Endothelial cell (in vitro differentiated cells): ENCODE measurements at regions not wholly inside any gene's neighbourhood (a gene's known extent, or its start where the extent isn't known, plus 50 kb on each side); places are given as distances from the start of the nearest gene placed in this dataset.
"Not testable (repeated sequence)": the region's sequence is repeated elsewhere in the genome, so short reads cannot be mapped to it uniquely, and the experiment has no call there.

Experiments
- DNase-seq: peaks from one replicate; pipeline ENCODE4 v3.0.0; 2021; ENCODE audit warnings: low spot score
- H3K27ac Mint-ChIP-seq: one replicate; pipeline ENCODE4 v1.8.0; 2021; ENCODE audit warnings: mixed read lengths, inconsistent platforms; ENCODE audit not compliant: unreplicated experiment
- H3K27me3 Mint-ChIP-seq: one replicate; pipeline ENCODE4 v1.8.0; 2021; ENCODE audit warnings: mild to moderate bottlenecking, moderate library complexity, mixed read lengths, inconsistent platforms; ENCODE audit not compliant: unreplicated experiment
- H3K36me3 Mint-ChIP-seq: one replicate; pipeline ENCODE4 v1.8.0; 2021; ENCODE audit warnings: mild to moderate bottlenecking, low read depth, mixed read lengths, inconsistent platforms; ENCODE audit not compliant: unreplicated experiment
- H3K4me1 Mint-ChIP-seq: one replicate; pipeline ENCODE4 v1.8.0; 2021; ENCODE audit warnings: mild to moderate bottlenecking, mixed read lengths, inconsistent platforms; ENCODE audit not compliant: unreplicated experiment
- H3K4me3 Mint-ChIP-seq: one replicate; pipeline ENCODE4 v1.8.0; 2021; ENCODE audit warnings: mild to moderate bottlenecking, mixed read lengths, inconsistent platforms; ENCODE audit not compliant: unreplicated experiment
- H3K9me3 Mint-ChIP-seq: one replicate; pipeline ENCODE4 v1.8.0; 2021; ENCODE audit warnings: mixed read lengths, inconsistent platforms; ENCODE audit not compliant: unreplicated experiment
- TF ChIP-seq, protein P1 (sequence below): fragments of 200-600 bp; sonication (generic); IDR thresholded peaks from one replicate; pipeline ENCODE4 v1.5.0; 2021; ENCODE audit warnings: antibody characterized with exemption; ENCODE audit not compliant: unreplicated experiment

DNA sequence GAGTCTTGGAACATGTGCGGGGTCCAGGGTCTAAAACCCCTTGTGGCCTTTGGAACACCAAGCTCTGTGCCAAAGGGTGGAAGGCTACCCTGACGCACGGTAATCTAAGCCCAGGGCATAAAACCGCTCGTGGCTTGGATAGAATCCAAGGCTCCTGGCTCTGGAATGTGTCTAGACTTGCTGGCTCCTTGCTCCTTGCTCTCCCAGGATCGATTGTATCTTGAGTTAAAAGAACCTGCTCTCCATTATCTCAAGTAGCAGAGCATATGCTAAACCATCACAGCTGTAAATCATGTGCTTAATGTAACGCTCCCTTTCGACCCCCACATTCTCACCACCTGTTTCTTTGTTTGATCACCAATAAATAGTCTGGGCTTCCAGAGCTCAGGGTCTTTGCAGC lies 50.3 kb downstream of the TLCD4 start:
- not testable (repeated sequence) for H3K9me3 Mint-ChIP-seq, H3K27me3 Mint-ChIP-seq, DNase-seq, H3K27ac Mint-ChIP-seq, H3K4me1 Mint-ChIP-seq, H3K36me3 Mint-ChIP-seq, H3K4me3 Mint-ChIP-seq

DNA sequence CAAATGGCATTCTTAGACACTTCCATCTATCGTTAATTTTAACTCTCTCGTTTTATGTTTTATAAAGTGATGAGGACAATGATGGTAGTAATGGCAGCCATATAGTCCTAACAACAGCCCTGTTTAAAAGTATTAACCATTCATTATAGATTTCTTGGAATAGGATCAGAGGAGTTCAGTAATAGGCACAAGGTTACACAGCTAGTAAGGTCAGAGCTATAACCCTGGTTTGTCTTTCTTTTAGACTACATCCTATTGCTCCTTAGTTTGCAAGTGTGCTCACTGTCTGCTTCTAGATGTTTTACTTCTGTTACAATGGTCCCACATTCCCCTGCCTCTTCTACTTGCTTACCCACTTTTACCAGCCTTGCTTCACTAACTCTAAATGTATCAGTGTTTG lies 50.9 kb downstream of the TLCD4 start:
- H3K4me3 Mint-ChIP-seq, result no peak overlapping the region
- H3K36me3 Mint-ChIP-seq, result no peaks in the 10 kb centered on the region
- H3K4me1 Mint-ChIP-seq, result no peaks in the 10 kb centered on the region
- no peak for DNase-seq
- H3K9me3 Mint-ChIP-seq, result peaks cover 5% of the 10 kb centered on the region
- H3K27me3 Mint-ChIP-seq, result no peaks in the 10 kb centered on the region
- TF ChIP-seq, protein P1, sequence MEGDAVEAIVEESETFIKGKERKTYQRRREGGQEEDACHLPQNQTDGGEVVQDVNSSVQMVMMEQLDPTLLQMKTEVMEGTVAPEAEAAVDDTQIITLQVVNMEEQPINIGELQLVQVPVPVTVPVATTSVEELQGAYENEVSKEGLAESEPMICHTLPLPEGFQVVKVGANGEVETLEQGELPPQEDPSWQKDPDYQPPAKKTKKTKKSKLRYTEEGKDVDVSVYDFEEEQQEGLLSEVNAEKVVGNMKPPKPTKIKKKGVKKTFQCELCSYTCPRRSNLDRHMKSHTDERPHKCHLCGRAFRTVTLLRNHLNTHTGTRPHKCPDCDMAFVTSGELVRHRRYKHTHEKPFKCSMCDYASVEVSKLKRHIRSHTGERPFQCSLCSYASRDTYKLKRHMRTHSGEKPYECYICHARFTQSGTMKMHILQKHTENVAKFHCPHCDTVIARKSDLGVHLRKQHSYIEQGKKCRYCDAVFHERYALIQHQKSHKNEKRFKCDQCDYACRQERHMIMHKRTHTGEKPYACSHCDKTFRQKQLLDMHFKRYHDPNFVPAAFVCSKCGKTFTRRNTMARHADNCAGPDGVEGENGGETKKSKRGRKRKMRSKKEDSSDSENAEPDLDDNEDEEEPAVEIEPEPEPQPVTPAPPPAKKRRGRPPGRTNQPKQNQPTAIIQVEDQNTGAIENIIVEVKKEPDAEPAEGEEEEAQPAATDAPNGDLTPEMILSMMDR, result no peak
- H3K27ac Mint-ChIP-seq, result no peak overlapping the region

DNA sequence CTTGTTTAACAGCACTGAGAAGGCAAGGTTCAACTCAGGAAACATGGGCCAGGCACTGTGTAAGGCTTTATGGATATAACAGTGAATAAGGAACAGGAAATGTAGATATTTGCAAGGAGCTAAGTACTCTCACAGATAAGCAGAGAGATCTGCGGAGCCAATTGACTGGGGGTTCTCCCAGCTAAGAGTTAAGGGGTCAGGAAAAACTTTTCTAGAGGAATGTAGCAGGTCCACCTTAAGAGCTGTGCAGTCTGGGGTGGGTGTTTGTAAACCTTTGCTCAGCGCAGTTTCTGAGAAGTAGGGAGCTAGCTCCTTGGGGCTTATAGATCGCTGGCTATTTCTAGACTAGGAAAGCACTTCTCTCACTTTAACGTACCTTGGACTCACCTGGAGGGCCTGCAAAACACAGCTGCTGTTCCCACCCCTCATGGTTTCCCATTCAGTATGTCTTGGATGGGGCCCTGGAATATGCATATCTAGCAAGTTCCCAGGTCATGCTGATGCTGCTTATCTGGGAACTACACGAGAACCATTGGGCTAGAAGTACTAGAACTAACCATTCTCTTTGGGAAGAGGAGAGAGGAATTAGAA lies 51.7 kb downstream of the TLCD4 start:
- H3K36me3 Mint-ChIP-seq, result no peaks in the 10 kb centered on the region
- no peaks in the 10 kb centered on the region for H3K4me1 Mint-ChIP-seq
- DNase-seq, result no peak
- H3K4me3 Mint-ChIP-seq, result no peak overlapping the region
- TF ChIP-seq, protein P1, result no peak
- no peaks in the 10 kb centered on the region for H3K27me3 Mint-ChIP-seq
- peaks cover 5% of the 10 kb centered on the region for H3K9me3 Mint-ChIP-seq
- H3K27ac Mint-ChIP-seq, result no peak overlapping the region

DNA sequence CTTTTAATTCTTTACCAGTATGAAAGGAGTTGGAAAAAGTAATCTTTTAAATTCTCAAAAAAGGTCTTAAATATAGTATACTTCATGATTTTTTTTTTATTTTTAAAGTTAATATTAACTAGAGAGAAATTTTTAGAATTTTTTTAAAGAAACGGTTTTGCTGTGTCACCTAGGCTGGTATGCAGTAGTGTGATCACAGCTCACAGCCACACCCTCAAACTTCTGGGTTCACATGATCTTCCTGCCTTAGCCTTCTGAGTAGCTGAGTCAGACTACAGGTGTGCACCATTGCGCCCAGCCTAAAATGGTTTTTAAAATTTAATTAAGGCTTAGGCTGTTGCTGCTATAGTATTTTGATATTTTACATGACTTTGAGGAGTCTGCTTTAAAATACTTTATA lies 52.4 kb downstream of the TLCD4 start:
- TF ChIP-seq, protein P1, result no peak
- no peaks in the 10 kb centered on the region for H3K36me3 Mint-ChIP-seq
- H3K9me3 Mint-ChIP-seq, result peaks cover 5% of the 10 kb centered on the region
- DNase-seq, result no peak
- H3K4me1 Mint-ChIP-seq, result no peaks in the 10 kb centered on the region
- H3K4me3 Mint-ChIP-seq, result no peak overlapping the region
- no peak overlapping the region for H3K27ac Mint-ChIP-seq
- no peaks in the 10 kb centered on the region for H3K27me3 Mint-ChIP-seq

DNA sequence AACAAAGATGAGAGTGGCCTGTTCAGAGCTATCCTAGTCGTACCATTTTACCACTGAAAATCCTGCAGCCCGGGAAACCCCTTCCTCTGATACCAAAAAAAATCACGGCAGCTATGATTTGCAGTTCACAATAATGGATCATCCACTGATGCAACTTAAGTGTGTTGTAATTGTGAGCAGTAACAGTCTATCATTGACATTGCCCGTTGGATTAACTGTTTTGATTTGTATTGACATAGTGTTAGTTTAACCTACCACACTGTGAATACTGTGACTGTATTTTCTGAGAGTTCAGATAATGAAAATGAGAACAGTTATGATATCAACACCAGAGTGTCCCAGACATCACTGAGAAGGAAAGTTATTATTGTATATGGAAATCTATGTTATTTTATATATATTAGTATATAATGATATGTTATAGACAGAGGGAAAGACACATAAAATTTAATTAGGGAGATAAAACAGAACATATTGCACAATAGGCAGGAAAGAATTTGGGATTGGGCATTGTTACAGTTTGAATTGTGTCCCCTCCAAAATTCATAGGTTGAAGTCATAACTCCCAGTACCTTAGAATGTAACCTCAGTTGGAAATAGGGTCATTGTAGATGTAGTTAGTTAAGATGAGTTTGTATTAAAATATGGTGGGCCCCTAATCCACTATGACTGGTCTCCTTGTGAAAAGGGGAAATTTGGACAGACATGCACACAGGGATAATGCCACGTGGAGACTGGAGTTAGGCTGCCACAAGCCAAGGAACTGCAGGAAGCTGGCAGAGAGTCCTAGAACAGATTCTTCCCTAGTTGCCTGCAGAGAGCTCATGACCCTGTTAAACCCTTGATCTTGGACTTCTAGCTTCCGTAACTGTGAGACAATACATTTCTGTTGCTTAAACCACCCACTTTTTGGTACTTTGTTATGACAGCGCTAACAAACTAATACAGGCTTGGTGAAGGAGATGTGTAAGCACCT lies 54.4 kb downstream of the TLCD4 start:
- no peak overlapping the region for H3K27ac Mint-ChIP-seq
- H3K9me3 Mint-ChIP-seq, result no peaks in the 10 kb centered on the region
- H3K4me3 Mint-ChIP-seq, result no peak overlapping the region
- no peaks in the 10 kb centered on the region for H3K27me3 Mint-ChIP-seq
- no peaks in the 10 kb centered on the region for H3K4me1 Mint-ChIP-seq
- no peaks in the 10 kb centered on the region for H3K36me3 Mint-ChIP-seq
- DNase-seq, result no peak
- TF ChIP-seq, protein P1, result no peak
